GF-D8 (cell line): ENCODE measurements at regions not wholly inside any gene's neighbourhood (a gene's known extent, or its start where the extent isn't known, plus 50 kb on each side); places are given as distances from the start of the nearest gene placed in this dataset.

Source experiments
- DNase-seq: peaks from one replicate; lab custom pipeline; 2025; lab: John Stamatoyannopoulos, UW

DNA sequence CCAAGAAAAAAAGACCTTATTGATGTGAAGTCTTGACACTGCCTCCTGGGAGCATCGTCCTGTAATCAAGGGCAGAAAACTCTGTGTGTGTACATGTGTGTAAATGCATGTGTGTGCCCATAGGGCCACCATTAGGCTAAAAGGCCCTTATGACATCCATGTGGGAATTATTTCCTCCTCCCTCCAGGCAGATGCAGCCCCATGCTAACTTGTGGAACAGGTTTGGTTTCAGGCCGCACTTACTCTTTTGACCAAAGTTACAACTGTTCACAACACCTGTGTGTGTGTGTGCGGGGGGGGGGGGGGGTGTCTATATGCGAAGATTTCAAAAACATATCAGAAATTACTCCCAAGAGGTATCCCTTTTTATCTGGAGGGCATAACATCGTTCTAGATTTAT, 87.4 kb upstream of the SLC14A2 start:
- DNase-seq, result no peak

DNA sequence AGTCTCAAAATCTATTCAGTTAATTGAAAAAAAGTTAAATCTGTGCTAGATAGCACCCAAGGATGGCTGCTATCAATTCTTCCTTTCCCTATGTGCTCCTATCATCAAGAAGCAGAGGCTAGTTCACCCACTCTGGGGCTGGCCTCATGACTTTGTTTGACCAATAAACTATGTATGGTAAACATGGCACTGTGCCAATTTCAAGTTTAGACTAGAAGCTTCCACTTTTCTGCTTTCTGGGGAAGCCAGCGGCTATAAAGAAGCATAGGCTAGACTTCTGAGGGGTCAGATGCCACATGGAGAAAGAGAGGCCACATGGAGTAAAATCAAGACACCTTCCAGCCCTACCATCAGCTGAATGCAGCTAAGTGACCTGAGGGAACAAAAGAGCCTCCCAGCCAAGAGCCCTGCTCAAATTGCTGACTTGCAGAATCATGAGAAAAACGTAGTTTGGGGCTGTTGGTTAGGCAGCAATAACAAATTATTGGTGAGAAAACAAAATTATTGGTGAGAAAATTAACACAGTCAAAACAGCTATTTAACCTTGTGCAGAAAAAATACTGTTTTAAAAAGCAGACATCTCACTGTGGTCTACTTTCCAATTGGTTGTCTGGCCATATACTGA, 86.5 kb upstream of the SLC14A2 start:
- no peak for DNase-seq

DNA sequence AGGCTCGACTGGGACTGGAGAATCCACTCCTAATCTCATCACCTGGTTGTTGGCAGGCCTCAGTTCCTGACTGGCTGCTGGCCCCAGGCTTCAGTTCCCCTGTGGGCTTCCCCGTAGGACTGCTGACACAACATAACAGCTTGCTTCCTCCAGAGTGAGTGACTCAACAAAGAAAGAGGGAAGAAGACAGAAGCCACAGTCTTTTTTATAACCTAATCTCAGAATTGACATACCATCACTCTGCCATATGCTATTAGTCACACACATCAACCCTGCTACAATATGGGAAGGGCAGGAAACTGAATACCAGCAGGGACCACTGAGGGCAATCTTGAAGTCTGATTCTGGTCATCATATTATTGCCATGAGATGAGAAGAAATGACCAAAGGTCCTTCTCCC, 76.8 kb upstream of the SLC14A2 start:
- no peak for DNase-seq

DNA sequence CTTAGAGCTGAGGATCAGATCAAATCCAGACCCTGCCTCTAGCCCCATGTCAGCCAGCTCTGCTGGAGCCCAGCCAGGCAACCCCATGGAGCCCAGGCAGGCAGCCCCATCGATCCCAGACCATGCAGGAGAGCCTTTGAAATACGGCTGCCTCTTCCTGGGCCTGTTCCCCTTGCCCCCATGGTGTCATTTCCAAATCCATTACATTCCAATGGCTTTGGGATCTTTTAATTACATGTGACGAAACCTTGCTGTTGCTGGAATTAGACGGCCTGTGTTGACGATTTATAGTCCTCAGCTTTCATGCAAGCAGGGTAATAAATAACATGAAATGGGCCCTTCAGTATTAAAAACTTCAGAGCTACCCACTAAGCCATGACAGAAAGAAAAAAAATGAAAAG, 75.8 kb upstream of the SLC14A2 start:
- DNase-seq, result no peak

DNA sequence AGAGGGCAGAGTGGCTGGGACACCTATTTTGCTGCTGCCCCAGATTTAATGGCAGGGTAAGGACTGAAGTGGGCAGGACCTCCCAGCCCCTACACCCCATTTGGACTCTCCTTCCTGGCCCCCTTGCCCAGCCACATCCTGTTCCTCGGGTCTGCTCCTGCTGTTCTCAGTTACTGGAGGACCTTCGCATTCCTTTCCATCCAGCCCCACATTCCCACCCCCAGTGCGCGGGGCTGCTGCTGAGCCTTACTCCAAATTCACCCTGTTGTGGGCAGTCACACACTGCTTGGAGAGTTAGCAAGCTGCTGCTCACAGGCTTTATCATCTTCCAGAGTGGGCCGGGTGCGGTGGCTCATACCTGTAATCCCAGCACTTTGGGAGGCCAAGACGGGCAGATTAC, 75.2 kb upstream of the SLC14A2 start:
- DNase-seq, result no peak

DNA sequence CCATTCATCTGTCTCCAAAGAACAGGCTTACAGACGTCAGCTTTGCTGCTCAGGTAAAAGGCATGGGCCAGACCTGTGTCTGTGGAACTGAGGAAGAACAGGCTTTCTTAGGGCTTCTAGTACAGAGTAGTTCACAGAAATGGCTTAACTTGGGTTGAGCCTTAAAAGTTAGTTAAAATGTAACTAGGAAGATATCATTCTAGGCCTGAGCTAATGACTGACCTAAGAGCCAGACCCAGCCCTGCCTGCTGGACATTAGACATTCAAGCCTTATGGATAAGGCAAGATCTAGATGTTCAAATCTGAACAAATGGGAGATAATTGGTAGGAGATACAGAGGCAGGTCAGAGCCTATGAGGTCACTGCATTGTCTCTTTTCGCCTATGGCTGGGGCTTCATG, 73.9 kb upstream of the SLC14A2 start:
- no peak for DNase-seq

DNA sequence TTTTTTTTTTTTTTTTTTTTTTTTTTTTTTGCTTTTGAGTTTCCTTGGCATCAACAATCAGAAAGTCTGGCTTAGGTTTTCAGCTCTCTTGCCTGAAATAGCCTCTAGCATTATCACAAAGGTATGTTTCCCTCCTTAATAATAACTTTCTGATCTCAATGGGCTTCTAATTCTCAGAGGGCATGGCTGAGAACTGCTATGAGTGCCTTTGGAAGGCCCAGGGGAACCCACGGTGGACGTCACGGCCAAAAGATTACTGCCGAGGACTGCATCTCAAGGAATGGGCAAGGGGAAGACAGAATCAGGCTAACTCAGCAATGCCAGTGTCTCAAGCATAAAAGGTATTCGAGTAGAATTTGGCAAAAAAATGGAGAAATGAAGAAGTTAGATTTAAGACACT, 73.2 kb upstream of the SLC14A2 start:
- DNase-seq, result no peak

DNA sequence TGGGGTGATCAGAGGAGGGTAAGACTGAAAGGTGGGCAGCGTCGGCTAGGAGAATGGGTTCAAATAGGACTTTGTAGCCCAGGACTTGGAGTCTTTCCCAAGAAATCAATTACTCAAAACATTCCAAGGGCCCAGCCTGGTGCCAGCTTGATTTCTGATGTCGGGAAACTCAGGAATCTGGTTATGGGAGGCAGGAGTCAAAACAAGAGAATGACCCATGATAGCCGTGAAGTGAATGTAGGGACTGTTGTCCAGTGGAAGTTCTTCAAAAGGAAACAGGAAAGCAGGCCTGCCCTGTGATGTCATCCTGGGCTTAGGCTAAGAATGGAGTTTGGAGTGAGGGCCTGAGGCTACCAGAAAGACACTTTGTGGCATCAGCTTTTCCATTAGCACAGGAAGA, 67.4 kb upstream of the SLC14A2 start:
- no peak for DNase-seq

DNA sequence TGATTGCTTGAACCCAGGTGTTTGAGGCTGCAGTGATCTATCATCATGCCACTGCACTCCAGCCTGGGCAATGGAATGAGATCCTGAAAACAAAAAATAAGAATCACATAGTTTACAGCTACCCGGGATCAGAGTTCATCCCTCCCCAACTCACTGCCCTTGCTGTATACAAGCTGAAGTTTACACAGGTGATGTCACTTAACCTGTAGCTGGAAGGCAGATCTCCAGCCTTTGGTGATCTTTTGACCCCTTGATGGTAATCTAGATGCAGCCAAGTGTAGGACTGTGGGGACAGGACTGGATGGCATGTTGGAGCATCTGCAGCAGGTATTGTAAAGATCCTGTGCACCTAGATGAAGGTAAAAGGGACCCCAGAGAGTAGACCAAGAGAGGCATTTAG, 66.7 kb upstream of the SLC14A2 start:
- DNase-seq, result no peak

DNA sequence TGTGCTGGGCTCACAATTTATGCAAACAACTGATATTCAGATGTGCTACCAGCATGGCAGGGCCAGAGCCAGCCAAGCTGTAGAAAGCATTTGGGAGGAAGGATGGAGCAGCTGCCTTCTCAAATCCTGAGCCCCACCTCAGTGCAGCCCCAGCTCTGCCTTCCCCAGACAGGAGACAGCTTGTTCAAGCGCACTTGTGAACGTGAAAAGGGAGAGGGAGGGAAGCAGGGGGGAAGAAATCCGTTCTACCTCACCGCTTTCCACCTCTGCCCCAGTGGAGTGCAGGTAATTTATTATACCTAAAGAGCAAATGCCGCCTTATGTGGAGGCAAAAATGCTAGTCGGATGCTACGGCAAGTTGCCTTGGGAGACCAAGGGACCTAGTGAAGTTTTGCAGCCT, 66.0 kb upstream of the SLC14A2 start:
- DNase-seq, result no peak

DNA sequence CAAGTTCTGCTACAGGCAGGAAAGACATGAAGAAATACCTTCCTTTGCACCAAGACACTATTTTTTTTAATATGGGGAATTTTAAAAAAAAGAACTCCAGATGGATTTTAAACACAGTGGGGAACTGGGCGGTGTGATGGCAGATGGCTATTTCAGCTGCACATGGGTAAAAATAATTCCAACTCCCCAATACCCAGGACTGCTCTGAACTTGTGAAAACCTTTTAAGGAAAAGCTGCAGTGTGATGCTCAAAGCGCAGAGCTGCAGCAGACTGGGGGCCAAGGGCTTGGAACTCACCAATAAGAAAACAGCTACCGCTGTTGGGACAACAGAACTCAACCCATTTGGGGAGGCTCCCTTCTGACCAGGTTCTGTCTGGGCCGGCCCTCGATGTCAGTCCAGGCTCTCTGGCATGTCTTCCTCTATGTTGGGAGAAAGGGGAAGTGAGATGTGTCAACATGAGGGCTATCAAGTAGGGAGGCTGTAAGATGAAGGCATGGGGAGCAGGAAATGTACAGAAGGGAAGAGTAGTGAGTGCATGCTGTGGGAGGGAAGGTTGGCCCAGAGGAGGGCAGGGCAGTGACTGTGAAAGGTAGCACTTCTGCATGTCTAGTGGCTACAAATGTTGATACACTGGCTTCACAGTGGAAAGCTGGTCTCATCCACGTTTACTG, 64.0 kb upstream of the SLC14A2 start:
- peak; percentile 15 for DNase-seq

DNA sequence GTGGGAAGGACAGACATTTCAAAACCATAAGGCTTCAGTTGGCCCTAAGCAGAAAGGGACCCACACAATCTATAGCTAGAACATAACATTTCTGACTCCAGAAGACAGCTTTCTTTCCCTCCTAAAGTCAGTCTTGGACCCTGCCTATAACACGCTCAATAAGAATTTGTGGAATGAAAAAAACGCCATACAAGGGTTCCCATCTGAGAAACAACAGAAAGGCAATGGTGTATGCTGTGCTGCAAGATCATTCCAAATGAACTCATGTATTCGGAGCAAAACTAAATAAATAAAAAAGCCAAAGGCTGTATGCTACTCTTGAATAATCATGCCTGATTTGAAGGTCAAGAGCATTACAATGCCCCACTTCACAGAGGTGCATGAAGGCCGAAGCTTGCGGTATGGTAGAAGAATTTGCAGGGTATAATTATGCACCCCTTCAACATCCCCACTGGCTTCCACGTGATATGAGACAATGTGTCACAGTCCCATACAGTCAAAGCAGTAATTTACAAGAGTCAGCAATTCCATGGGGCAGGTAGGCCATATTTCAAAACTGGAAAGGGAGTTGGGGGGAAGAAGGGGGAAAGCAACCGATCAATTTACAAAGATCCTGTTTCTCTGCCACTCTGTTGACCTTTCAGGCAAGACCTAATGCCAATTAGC, 61.4 kb upstream of the SLC14A2 start:
- no peak for DNase-seq

DNA sequence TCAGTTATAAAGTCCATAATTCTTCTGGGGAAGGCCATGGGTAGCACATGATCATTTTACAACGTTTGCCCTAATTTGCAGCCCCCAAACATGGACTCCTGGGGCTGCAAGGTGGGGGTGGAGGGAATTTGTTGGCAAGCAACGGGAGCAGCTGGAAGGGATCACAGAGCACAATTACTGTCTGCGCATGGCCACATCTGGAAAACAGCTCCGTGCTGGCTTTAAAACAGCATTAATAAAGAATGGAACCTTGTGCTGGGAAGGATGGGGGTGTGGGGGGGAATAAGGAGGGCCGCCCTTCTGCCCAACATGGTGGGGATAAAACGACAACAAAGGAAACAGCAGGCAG, 60.9 kb upstream of the SLC14A2 start:
- no peak for DNase-seq

DNA sequence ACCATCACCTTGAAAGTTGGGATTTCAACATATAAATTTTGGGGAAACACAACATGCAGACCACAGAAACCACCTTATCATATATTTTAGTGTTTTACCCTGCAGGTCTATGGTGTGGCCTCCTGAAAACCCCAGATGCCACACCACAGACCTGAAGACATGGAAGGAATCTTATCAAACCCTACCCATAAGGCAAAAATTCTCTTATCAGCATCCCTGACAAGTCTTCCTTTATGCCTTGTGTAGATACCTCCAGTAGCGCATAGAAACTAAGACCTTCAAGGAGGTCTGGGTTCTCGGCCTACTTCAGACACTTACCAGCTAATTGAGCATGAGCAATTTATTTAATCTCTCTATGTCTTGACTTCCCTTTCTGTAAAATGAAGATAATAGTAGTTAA, 59.1 kb upstream of the SLC14A2 start:
- no peak for DNase-seq

DNA sequence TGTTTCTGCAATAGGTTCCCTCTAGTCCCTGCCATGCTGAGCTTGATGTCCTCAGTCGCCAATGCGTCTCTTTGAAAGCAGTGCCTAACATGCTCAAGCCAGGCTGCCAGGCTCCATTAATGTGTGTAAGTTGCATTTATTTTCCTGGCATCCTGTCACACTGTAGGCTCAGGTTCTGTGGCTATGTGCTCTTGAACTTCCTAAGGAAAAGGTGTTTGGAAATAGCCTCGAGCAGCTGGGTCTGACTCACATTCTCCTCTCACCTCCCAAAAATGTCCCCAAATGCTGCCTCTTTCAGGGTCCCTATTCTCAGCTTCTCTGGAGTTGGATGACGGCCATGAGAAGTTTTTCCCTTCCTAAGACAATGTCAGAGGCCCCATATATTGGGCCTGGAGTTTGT, 58.0 kb upstream of the SLC14A2 start:
- DNase-seq, result no peak

DNA sequence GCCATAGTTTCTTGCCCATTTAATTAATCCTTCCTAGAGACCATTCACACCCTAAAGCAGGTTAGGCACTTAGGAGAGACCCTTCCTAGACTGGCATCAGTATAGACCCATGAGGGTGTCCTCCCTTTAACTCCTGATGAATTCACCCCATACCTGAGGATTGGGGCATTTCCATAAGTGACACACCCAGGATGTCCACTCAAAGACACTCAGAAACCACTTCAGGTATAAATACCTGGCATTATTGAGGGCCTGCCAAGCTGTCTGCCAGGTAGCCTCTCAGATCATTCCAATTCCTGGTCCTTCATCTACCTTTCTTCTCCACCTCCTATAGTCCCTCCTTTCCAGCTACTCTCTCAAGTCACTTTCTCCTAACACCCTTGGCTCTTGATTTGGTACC, 57.5 kb upstream of the SLC14A2 start:
- no peak for DNase-seq

DNA sequence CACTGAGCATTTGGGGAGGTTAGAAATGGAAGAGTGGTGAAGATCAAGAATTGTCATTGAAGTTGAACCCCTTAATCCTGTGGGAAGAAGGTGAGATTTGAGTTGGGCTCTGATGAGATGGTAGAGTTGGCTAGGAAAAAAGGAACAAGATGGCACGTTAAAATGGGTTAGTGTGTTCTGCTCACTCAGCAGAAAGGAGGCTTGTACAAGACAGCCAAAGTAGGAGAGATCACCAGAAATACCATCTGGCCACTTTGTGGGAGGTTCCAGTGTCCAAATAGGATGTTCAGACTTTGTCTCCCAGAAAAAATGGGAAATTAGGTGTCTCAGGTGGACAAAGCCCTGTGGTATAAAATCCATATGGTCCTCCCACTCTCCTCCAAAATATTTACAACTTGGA, 56.0 kb upstream of the SLC14A2 start:
- no peak for DNase-seq

DNA sequence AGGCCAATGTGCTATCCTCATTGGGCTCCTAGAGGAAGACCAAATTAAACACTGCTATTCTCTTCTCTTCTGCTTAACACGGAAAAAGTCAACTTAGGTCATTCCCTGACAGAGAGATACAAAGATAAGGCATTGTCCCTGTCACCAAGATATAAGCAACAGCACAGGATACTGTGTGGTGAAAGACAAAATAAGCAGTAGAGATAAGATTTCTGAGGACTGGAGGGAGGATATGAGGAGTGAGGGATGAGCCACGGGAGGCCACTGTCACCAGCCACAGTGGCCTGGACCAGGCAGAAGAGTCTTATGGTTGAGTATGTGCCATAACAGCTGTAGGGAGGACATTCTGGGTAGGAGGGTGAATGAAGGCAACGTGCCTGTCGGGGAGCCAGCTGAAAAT, 54.4 kb upstream of the SLC14A2 start:
- no peak for DNase-seq

DNA sequence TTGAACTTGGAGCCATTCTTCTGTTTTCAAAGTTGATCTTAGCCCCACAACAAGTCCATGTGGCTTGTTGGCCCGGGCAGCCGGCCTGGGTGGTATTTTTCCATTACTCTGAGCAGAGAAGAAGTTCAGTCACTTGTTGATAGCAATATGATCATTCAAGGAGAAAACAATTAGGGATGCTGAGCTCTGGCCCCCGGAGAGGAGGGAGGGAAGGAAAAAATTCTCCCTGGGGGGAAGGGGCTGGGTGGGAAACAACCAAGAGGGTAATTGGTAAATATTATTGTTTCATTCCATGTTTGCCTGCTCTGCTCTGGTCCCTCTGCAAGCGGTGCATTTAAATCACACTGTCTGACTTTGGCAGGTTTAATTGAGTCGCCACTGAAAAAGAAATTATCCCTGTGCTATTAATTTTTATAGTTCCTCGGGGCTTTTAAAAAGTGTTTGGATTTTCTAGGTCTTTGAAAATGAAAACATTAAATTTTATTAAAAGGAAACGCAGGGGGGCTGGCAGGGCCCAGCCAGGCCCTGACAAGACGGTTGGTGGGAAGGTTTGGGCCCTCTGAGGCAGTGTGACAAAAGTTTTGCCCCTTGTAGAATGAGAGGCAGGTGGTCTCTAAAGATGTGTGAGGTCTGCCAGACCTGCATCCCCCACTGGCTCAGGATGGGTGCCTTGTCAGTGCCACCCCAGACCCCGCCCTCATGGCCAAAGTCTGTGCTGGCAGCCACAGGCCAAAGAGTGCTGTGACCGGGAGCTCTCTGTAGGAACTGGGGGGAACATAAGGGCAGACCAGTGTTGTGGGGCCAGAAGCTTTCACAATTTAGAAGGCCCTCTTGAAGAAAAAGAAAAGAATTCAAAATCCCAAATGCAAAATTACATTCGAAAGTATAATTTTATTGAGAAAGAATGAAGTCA, 52.5 kb upstream of the SLC14A2 start:
- DNase-seq, result no peak

DNA sequence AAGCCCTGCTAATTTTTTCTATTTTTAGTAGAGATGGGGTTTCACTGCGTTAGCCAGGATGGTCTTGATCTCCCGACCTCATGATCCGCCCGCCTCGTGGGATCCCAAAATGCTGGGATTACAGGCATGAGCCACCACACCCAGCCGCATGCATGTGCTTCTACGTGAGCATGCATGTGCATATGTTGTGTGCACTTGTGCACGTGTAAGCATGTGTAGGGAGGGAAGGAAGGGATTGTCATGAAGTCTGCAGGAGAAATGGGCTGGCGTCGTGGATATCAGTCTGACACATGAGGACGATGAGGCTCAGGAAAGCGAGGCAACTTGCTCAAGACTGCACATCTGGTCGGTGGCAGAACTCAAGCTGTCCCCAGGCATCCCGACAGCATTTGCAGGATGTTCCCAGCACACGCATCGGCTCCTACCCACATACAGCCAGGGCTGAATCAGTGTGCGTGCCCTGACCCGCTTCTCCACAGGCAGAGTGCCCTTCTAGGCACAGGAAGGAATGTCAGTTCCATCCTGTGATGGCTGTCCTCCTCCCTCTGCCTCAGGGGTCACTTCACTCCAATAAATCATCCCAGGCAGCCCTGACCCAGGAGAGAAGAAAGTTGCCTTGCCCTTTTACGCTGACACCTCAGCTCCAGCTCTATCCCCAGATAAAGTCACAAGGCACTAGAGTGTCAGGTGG, 49.9 kb upstream of the SLC14A2 start:
- no peak for DNase-seq
